ENCODE measurements at regions not wholly inside any gene's neighbourhood (a gene's known extent, or its start where the extent isn't known, plus 50 kb on each side); places are given as distances from the start of the nearest gene placed in this dataset.

- TF ChIP-seq CTCF (IDR thresholded peaks at IDR 0.05) = no peak
- TF ChIP-seq POLR2AphosphoS5 (IDR thresholded peaks at IDR 0.05; ENCODE audit: low read depth, low read length) = no peak
- no peak for TF ChIP-seq TCF7L2 (IDR thresholded peaks at IDR 0.05; ENCODE audit: low read depth, low read length)
- TF ChIP-seq SIN3A (IDR thresholded peaks at IDR 0.05; ENCODE audit: borderline replicate concordance, insufficient read depth, low read depth, low read length) = no peak
These were observed 117.1 kb upstream of the MYOCD start for GRCh38 chr17:12548558-12548957.
